HEK293T (cell line): ENCODE measurements at regions not wholly inside any gene's neighbourhood (a gene's known extent, or its start where the extent isn't known, plus 50 kb on each side); places are given as distances from the start of the nearest gene placed in this dataset.

ENCODE experiments used
- ARNT ChIP-seq: fragments of 450-650 bp; IDR thresholded peaks from 2 replicates; pipeline ENCODE4 v1.6.1; 2017; ENCODE audit warnings: mild to moderate bottlenecking
- BHLHE40 ChIP-seq: fragments of 450-650 bp; IDR thresholded peaks from 2 replicates; pipeline ENCODE4 v1.6.1; 2016; ENCODE audit warnings: mild to moderate bottlenecking, moderate library complexity, borderline replicate concordance
- ELF4 ChIP-seq: fragments of 450-650 bp; IDR thresholded peaks from 2 replicates; pipeline ENCODE4 v1.6.1; 2017; ENCODE audit warnings: antibody characterized with exemption
- HDGF ChIP-seq: fragments of 450-650 bp; IDR thresholded peaks from 2 replicates; pipeline ENCODE4 v1.6.1; 2017; ENCODE audit warnings: antibody characterized with exemption, borderline replicate concordance
- LEF1 ChIP-seq: fragments of 450-650 bp; IDR thresholded peaks from 2 replicates; pipeline ENCODE4 v1.6.1; 2017; ENCODE audit warnings: mild to moderate bottlenecking, borderline replicate concordance
- SP1 ChIP-seq: fragments of 450-650 bp; IDR thresholded peaks from 2 replicates; pipeline ENCODE4 v1.6.1; 2017
- SUZ12 ChIP-seq: fragments of 450-650 bp; IDR thresholded peaks from 2 replicates; pipeline ENCODE4 v1.6.1; 2016; ENCODE audit warnings: mild to moderate bottlenecking
- TARDBP ChIP-seq: fragments of 450-650 bp; IDR thresholded peaks from 2 replicates; pipeline ENCODE4 v1.6.1; 2016
- ZNF384 ChIP-seq: fragments of 450-650 bp; IDR thresholded peaks from 2 replicates; pipeline ENCODE4 v1.6.1; 2016

GRCh38 chr4:132540268-132540667 is 608.8 kb upstream of the PCDH10 start:
- TF ChIP-seq SP1, result no peak
- TF ChIP-seq ARNT, result no peak
- no peak for TF ChIP-seq TARDBP
- TF ChIP-seq BHLHE40, result no peak
- TF ChIP-seq ELF4, result no peak
- TF ChIP-seq SUZ12, result no peak
- no peak for TF ChIP-seq HDGF
- TF ChIP-seq LEF1, result no peak
- TF ChIP-seq ZNF384, result no peak
